ENCODE measurements at regions not wholly inside any gene's neighbourhood (a gene's known extent, or its start where the extent isn't known, plus 50 kb on each side); places are given as distances from the start of the nearest gene placed in this dataset.
"Not testable (repeated sequence)": the region's sequence is repeated elsewhere in the genome, so short reads cannot be mapped to it uniquely, and the experiment has no call there.

DNA sequence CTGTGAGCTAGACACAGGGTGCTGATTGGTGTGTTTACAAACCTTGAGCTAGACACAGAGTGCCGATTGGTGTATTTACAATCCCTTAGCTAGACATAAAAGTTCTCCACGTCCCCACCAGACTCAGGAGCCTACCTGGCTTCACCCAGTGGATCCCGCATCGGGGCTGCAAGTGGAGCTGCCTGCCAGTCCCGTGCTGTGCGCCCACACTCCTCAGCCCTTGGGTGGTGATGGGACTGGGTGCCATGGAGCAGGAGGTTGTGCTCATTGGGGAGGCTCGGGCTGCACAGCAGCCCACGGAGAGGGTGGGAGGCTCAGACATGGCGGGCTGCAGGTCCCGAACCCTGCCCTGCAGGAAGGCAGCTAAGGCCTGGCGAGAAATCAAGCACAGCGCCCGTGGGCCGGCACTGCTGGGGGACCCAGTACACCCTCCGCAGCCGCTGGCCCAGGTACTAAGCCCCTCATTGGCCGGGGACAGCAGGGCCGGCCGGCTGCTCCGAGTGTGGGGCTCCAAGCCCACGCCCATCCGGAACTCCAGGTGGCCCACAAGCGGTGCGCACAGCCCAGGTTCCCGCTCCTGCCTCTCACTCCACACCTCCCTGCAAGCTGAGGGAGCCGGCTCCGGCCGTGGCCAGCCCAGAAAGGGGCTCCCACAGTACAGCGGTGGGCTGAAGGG lies 158.6 kb downstream of the SPIN4 start:
- not testable (repeated sequence) for TF ChIP-seq CTCF (IDR thresholded peaks at IDR 0.05; ENCODE audit: borderline replicate concordance, extremely low read depth, low read length, poor library complexity, severe bottlenecking); EZH2 (IDR thresholded peaks at IDR 0.05; ENCODE audit: borderline replicate concordance, low read depth, low read length, severe bottlenecking)

Data from DND-41 (cell line).